ENCODE measurements at regions not wholly inside any gene's neighbourhood (a gene's known extent, or its start where the extent isn't known, plus 50 kb on each side); places are given as distances from the start of the nearest gene placed in this dataset.

DNA sequence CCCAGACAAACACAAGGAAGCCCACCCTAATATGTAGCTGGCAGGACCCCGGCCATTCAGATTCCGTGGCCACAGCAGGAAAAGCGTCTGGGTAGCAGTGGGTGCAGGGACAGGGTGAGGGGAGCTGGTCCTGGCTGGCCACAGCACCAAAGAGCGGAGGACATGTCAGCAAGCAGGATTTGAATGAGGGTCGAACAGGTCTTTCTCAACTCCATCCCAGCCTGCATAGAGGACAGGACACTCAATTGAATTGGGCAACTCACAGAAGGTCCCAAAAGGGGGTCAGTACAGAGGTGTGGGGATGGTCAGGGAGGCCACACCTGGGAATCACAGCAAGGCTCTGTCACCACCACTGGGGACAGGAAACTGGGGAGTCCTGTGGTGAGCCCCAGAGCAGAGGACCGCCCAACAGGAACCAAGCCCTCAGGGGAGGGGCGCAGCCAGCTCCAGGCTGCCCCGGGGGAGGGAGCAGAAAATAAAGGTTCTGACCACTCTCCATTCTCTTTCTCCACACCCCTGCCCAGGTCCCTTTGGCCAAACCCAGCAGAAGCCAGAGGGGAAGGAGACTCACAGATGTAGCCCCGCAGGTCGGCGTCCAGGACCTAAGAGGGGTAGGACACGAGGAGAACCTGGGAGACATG lies 108.7 kb upstream of the PPP2R2D start:
- TF ChIP-seq, protein P1, sequence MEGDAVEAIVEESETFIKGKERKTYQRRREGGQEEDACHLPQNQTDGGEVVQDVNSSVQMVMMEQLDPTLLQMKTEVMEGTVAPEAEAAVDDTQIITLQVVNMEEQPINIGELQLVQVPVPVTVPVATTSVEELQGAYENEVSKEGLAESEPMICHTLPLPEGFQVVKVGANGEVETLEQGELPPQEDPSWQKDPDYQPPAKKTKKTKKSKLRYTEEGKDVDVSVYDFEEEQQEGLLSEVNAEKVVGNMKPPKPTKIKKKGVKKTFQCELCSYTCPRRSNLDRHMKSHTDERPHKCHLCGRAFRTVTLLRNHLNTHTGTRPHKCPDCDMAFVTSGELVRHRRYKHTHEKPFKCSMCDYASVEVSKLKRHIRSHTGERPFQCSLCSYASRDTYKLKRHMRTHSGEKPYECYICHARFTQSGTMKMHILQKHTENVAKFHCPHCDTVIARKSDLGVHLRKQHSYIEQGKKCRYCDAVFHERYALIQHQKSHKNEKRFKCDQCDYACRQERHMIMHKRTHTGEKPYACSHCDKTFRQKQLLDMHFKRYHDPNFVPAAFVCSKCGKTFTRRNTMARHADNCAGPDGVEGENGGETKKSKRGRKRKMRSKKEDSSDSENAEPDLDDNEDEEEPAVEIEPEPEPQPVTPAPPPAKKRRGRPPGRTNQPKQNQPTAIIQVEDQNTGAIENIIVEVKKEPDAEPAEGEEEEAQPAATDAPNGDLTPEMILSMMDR (IDR thresholded peaks at IDR 0.05): no peak
- H3K27ac Mint-ChIP-seq: no peak overlapping the region

DNA sequence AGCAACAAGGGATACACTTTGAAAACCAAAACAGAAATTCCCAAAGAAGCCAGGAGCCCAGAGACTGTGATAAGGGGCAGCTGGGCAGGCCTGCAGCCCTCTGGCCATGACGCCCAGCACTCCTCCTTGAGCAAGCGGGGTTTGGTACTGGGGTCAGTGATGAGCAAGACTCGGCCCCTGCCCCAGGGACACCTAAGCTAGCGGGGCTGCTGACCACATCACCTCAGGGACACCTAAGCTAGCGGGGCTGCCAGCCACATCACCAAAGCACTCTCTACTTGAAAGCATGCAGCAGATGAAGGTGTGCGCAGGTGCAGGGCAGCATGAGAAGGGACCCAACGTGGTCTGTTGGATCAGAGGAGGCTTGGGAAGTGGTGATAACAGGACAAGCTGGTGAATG lies 108.0 kb upstream of the PPP2R2D start:
- peaks cover 4% of the 10 kb centered on the region; the same call in 1 of the 2 replicates for H3K27me3 Mint-ChIP-seq (ENCODE audit: insufficient read depth)
- TF ChIP-seq, protein P1 (IDR thresholded peaks at IDR 0.05): no peak
- no peaks in the 10 kb centered on the region for H3K4me1 Mint-ChIP-seq (ENCODE audit: low read depth)
- DNase-seq: no peak
- H3K4me3 Mint-ChIP-seq: no peak overlapping the region
- peaks cover 13% of the 10 kb centered on the region; the same call in 1 of the 2 replicates for H3K9me3 Mint-ChIP-seq
- H3K36me3 Mint-ChIP-seq (ENCODE audit: low read depth): no peaks in the 10 kb centered on the region
- H3K27ac Mint-ChIP-seq: no peak overlapping the region

More for the DNA sequence above, 108.7 kb upstream of the PPP2R2D start:
- DNase-seq: no peak
- Mint-ChIP-seq H3K27me3 (ENCODE audit: insufficient read depth) (peaks cover 4% of the 10 kb centered on the region; the same call in 1 of the 2 replicates), H3K36me3 (ENCODE audit: low read depth) (no peaks in the 10 kb centered on the region), H3K9me3 (peaks cover 13% of the 10 kb centered on the region; the same call in 1 of the 2 replicates), H3K4me1 (ENCODE audit: low read depth) (no peaks in the 10 kb centered on the region), H3K4me3 (no peak overlapping the region)

DNA sequence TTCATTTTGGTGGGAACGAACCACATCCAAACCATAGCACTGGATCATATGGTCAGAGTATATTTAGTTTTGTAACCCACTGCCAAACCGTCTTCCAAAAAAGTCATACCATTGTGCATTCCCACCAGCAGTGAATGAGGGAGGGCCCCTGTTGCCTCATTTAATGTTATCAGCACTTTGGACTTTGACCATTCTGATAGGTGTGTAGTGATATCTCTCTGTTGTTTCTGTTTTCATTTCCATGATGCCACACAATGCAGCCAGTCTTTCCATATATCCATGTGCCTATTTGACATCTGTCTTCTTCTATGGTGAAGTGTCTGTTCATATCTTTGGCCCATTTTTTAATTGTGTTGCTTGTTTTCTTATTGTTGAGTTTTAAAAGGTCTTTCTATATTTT lies 105.0 kb upstream of the PPP2R2D start:
- TF ChIP-seq, protein P1 (IDR thresholded peaks at IDR 0.05): no peak
- Mint-ChIP-seq H3K27me3 (ENCODE audit: insufficient read depth) (no peaks in the 10 kb centered on the region), H3K9me3 (peaks cover 16% of the 10 kb centered on the region), H3K4me3 (no peak overlapping the region), H3K36me3 (ENCODE audit: low read depth) (no peaks in the 10 kb centered on the region), H3K27ac (no peak overlapping the region), H3K4me1 (ENCODE audit: low read depth) (no peaks in the 10 kb centered on the region)
- DNase-seq: no peak

DNA sequence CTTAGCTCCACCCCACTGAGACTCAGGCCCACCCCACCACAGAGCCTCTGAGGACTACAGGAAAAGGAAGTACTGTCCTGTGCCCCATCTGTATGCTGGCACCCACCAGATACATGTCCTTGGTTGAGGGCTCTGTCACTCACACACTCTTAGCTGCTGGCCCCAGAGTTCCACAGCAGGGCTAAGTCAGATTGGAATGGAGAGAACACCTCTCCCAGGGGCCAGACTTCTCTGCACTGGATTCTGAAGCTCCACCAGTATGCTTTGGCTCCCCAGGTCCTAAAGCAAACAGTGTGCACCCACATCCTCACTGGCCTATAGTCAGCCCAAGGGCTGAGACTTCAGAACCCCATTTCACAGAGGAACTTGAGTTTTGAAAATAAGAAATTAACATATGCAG lies 103.2 kb upstream of the PPP2R2D start:
- Mint-ChIP-seq H3K9me3 (peaks cover 18% of the 10 kb centered on the region), H3K4me3 (no peak overlapping the region), H3K27me3 (ENCODE audit: insufficient read depth) (no peaks in the 10 kb centered on the region), H3K36me3 (ENCODE audit: low read depth) (no peaks in the 10 kb centered on the region), H3K27ac (no peak overlapping the region), H3K4me1 (ENCODE audit: low read depth) (no peaks in the 10 kb centered on the region)
- TF ChIP-seq, protein P1 (IDR thresholded peaks at IDR 0.05): no peak
- no peak for DNase-seq

DNA sequence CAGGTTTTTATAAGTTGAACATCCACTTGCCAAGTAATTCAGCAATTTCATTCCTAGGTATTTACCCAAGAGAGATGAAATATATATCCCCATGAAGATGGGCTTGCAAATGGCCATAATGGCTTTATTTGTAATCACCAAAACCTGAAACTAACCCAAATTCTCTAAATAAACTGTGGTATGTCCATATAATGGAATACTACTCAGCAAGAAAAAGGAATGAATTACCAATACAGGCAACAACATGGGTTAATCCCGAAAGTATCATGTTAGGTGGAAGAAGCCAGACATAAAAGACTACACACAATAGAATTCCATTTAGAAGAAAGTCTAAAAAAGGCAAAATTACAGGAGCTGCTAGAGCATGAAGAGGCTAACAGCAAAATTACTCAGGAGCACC lies 101.4 kb upstream of the PPP2R2D start:
- Mint-ChIP-seq H3K4me1 (ENCODE audit: low read depth) (no peaks in the 10 kb centered on the region), H3K9me3 (peaks cover 18% of the 10 kb centered on the region), H3K36me3 (ENCODE audit: low read depth) (no peaks in the 10 kb centered on the region), H3K27me3 (ENCODE audit: insufficient read depth) (no peaks in the 10 kb centered on the region), H3K4me3 (no peak overlapping the region), H3K27ac (no peak overlapping the region)
- TF ChIP-seq, protein P1 (IDR thresholded peaks at IDR 0.05): no peak
- no peak for DNase-seq
